ENCODE measurements at regions not wholly inside any gene's neighbourhood (a gene's known extent, or its start where the extent isn't known, plus 50 kb on each side); places are given as distances from the start of the nearest gene placed in this dataset.

DNA sequence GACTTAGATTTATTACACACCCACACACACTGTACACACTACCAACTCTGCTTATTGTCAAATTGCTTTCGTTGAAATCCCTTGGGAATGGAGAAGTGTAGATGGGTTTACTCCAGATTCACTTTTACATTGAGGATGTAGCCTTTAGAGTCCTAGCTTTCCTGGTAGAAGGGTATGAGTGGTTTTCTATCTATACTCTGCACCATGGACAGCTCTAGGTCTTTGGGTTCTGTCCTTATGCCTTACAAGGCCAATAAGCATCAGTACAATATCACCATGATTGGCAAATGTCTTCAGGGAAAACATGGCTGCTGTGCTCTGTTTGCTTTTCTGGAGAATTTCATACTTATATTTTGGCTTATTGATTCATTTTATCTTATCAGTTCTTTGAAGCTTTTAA lies 1063.9 kb downstream of the SLC6A15 start:
- TF ChIP-seq EP300 (IDR thresholded peaks at IDR 0.05) (no peak), CTCF (IDR thresholded peaks at IDR 0.05) (no peak), POLR2A (IDR thresholded peaks at IDR 0.05) (no peak), POLR2AphosphoS5 (IDR thresholded peaks at IDR 0.05) (no peak)

Data from sigmoid colon (tissue), 4 donors.